CD4-positive, alpha-beta memory T cell (primary cell): ENCODE measurements at regions not wholly inside any gene's neighbourhood (a gene's known extent, or its start where the extent isn't known, plus 50 kb on each side); places are given as distances from the start of the nearest gene placed in this dataset.
"Not testable (repeated sequence)": the region's sequence is repeated elsewhere in the genome, so short reads cannot be mapped to it uniquely, and the experiment has no call there.

Source experiments
- CTCF ChIA-PET: fragments of 350-600 bp; sonication (Branson Sonifier 250); formaldehyde crosslinking; loops from one replicate; lab custom pipeline; 2021; ENCODE audit warnings: inconsistent platforms; ENCODE audit not compliant: partially characterized antibody; lab: Charles Lee
- POLR2A ChIA-PET: fragments of 350-600 bp; sonication (Branson Sonifier 250); formaldehyde crosslinking; loops from one replicate; lab custom pipeline; 2021; ENCODE audit not compliant: partially characterized antibody; lab: Charles Lee
- DNase-seq, 5 donors: peaks; one replicate each; pipeline versions ENCODE4 v3.0.0 to v3.0.0-alpha.2; 2020 to 2022; ENCODE audit warnings: mixed read lengths in 1 of 5
- H3K27ac ChIP-seq: one replicate; pipeline ENCODE4 v1.7.0; 2013; ENCODE audit warnings: low read depth, low read length
- H3K27me3 ChIP-seq: 2 replicates; pipeline ENCODE4 v1.7.0; 2013; ENCODE audit warnings: mild to moderate bottlenecking, low read length, moderate library complexity; ENCODE audit not compliant: insufficient read depth
- H3K36me3 ChIP-seq: 2 replicates; pipeline ENCODE4 v1.7.0; 2013; ENCODE audit warnings: mild to moderate bottlenecking, low read length, moderate library complexity; ENCODE audit not compliant: insufficient read depth
- H3K4me1 ChIP-seq: 2 replicates; pipeline ENCODE4 v1.7.0; 2013; ENCODE audit warnings: mild to moderate bottlenecking, low read length, moderate library complexity; ENCODE audit not compliant: insufficient read depth
- H3K4me3 ChIP-seq, 2 donors: one replicate each; pipeline ENCODE4 v1.7.0; 2013; ENCODE audit warnings: low read length in 2 of 2, mild to moderate bottlenecking in 1 of 2
- H3K9me3 ChIP-seq, 2 donors: one replicate each; pipeline ENCODE4 v1.7.0; 2013; ENCODE audit warnings: low read length in 2 of 2, control low read depth in 1 of 2; ENCODE audit not compliant: control insufficient read depth in 1 of 2
- H3K27ac Mint-ChIP-seq, 7 donors: one replicate each; pipeline ENCODE4 v1.8.0; 2020 to 2021; ENCODE audit warnings: mixed read lengths in 7 of 7, mild to moderate bottlenecking in 6 of 7, inconsistent platforms in 3 of 7, moderate library complexity in 3 of 7
- H3K27me3 Mint-ChIP-seq, 2 donors: one replicate each; pipeline ENCODE4 v1.8.0; 2020 to 2021; ENCODE audit warnings: mixed read lengths in 2 of 2
- H3K36me3 Mint-ChIP-seq, 2 donors: one replicate each; pipeline ENCODE4 v1.8.0; 2020 to 2021; ENCODE audit warnings: mixed read lengths in 2 of 2, inconsistent platforms in 1 of 2, mild to moderate bottlenecking in 1 of 2
- H3K4me1 Mint-ChIP-seq, 4 donors: one replicate each; pipeline ENCODE4 v1.8.0; 2020 to 2021; ENCODE audit warnings: mixed read lengths in 4 of 4, mild to moderate bottlenecking in 1 of 4
- H3K4me3 Mint-ChIP-seq, 8 donors: one replicate each; pipeline ENCODE4 v1.8.0; 2020 to 2021; ENCODE audit warnings: mixed read lengths in 8 of 8, mild to moderate bottlenecking in 7 of 8, moderate library complexity in 6 of 8, inconsistent platforms in 3 of 8
- H3K9me3 Mint-ChIP-seq, 8 donors: one replicate each; pipeline ENCODE4 v1.8.0; 2020 to 2021; ENCODE audit warnings: mixed read lengths in 8 of 8, mild to moderate bottlenecking in 5 of 8, inconsistent platforms in 3 of 8, moderate library complexity in 1 of 8
- intact Hi-C: fragments of 100-400 bp; cut with micrococcal nuclease; formaldehyde crosslinking; loops from one replicate; pipeline ENCODE4 v1.15.1; 2023

DNA sequence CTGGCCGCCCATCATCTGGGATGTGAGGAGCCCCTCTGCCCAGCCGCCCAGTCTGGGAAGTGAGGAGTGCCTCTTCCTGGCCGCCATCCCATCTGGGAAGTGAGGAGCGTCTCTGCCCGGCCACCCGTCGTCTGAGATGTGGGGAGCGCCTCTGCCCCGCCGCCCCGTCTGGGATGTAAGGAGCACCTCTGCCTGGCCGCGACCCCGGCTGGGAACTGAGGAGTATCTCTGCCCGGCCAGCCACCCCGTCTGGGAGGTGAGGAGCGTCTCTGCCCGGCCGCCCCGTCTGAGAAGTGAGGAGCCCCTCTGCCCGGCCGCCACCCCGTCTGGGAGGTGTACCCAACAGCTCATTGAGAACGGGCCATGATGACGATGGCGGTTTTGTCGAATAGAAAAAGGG, 211.4 kb downstream of the ANAPC1 start:
- H3K27me3 ChIP-seq, DNase-seq, H3K4me1 ChIP-seq, H3K9me3 Mint-ChIP-seq, H3K27me3 Mint-ChIP-seq, POLR2A ChIA-PET, intact Hi-C loops, H3K27ac Mint-ChIP-seq, H3K4me3 Mint-ChIP-seq, H3K9me3 ChIP-seq, CTCF ChIA-PET, H3K27ac ChIP-seq, H3K4me1 Mint-ChIP-seq, H3K36me3 Mint-ChIP-seq, H3K36me3 ChIP-seq, H3K4me3 ChIP-seq: not testable (repeated sequence)

DNA sequence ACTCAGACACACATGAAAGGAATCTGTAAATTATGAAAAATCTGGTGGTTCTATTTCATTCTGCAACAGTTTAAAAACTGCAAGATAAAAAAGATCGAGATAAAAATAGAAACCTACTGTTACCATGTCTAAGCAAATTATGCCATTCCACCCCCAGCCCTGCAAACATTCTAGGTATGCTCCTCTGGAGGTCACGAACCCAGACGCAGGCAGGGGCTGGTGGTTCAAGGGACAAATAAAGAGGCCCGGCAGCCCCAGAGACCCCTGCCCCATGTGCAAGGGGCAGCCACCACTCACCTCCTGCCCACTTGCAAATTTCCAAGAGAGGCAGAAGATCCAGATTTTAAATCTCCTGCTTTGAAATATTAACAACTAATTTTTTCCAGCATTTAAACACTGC, 210.5 kb downstream of the ANAPC1 start:
- Mint-ChIP-seq H3K27me3 (peaks cover 0 to 3% of the 10 kb centered on the region in 2 donors), H3K36me3 (no peaks in the 10 kb centered on the region), H3K9me3 (no peaks in the 10 kb centered on the region), H3K4me3 (no peak overlapping the region), H3K27ac (no peak overlapping the region), H3K4me1 (peaks cover 0 to 1% (median 0%) of the 10 kb centered on the region in 4 donors)
- no peaks in the 10 kb centered on the region for H3K27me3 ChIP-seq
- ChIA-PET POLR2A (no interaction called here), CTCF (no interaction called here)
- no peak overlapping the region for H3K4me3 ChIP-seq
- H3K36me3 ChIP-seq: no peaks in the 10 kb centered on the region
- no peak for DNase-seq
- H3K27ac ChIP-seq: no peak overlapping the region
- no peaks in the 10 kb centered on the region for H3K4me1 ChIP-seq
- intact Hi-C loops: no loop called here
- no peaks in the 10 kb centered on the region for H3K9me3 ChIP-seq

DNA sequence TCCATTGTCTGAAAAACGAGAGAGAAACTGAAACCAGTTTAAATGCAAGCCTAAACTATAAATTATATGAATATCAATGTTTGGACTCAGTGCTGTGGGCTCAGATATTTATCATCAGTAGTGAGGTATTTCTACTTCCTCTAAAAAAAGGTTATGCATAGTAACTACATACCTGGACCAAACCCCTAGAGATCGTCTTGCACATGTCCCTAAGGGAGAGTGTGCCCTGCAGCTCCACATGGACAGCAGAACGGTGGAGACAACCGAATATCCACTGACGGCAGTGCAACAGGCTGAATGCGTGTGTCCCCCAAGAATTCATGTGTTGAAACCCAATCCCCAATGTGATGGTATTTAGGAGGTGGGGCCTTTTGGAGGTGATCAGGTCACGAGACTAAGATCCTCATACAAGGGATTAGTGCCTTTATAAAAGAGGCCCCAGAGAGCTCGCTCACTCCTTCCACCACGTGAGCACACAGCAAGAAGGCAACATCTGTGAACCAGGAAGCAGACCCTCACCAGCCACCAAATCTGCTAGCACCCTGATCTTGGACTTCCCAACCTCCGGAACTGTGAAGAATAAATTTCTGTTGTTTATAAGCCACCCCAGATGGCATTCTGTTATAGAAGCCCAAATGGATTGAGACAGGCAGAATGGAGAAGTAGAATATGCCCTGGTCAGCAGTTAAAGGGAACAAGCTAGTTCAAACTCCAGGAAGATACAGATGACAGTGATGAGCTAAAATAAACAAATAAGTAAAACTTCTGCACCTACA, 208.4 kb downstream of the ANAPC1 start:
- Mint-ChIP-seq H3K36me3 (no peaks in the 10 kb centered on the region), H3K27me3 (peaks cover 0 to 3% of the 10 kb centered on the region in 2 donors), H3K9me3 (no peaks in the 10 kb centered on the region), H3K4me1 (peaks cover 0 to 1% (median 0%) of the 10 kb centered on the region in 4 donors), H3K4me3 (no peak overlapping the region), H3K27ac (no peak overlapping the region)
- no peaks in the 10 kb centered on the region for H3K36me3 ChIP-seq
- no peak overlapping the region for H3K27ac ChIP-seq
- intact Hi-C loops: no loop called here
- ChIA-PET CTCF (interaction anchor here (1.5 kb wide), 1 partner anchor 17 kb away, joined by 3 read pairs; no protein-coding TSS in a partner anchor), POLR2A (no interaction called here)
- H3K9me3 ChIP-seq: no peaks in the 10 kb centered on the region
- H3K4me1 ChIP-seq: no peaks in the 10 kb centered on the region
- no peak for DNase-seq
- H3K27me3 ChIP-seq: no peaks in the 10 kb centered on the region
- no peak overlapping the region for H3K4me3 ChIP-seq

DNA sequence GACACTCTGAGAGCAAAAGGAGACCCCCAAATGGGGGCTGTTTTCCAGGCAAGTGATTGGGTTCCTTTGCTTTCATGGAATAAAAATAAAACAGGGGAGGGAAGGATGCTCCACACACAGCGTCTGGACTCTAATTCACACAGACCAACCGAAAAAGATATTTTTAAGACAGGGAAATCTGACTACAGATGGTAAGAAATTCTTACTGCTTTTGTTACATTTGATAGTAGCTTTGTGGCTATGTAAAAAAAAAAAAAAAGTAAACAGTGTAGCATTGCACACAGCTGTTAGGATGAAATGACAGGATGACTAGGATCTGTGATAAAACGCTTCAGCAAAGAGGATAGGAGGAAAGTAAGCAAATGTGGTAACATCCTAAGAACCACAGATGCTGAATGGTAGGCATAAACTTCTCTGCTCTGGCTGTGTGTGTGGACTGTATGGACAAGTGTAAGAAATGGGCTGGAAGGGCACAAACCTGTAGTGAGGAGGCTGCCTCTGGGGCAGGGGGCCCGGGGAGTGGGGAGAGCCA, 207.6 kb downstream of the ANAPC1 start:
- H3K4me3 Mint-ChIP-seq: no peak overlapping the region
- CTCF ChIA-PET: interaction anchor here (1.5 kb wide), 1 partner anchor 18 kb away, joined by 3 read pairs; no protein-coding TSS in a partner anchor
- Histone ChIP-seq H3K9me3 (no peaks in the 10 kb centered on the region), H3K36me3 (no peaks in the 10 kb centered on the region), H3K4me3 (no peak overlapping the region), H3K27me3 (no peaks in the 10 kb centered on the region), H3K27ac (no peak overlapping the region), H3K4me1 (no peaks in the 10 kb centered on the region)
- H3K27me3 Mint-ChIP-seq: peaks cover 0 to 4% of the 10 kb centered on the region in 2 donors
- no peak overlapping the region for H3K27ac Mint-ChIP-seq
- intact Hi-C loops: no loop called here
- POLR2A ChIA-PET: no interaction called here
- H3K36me3 Mint-ChIP-seq: no peaks in the 10 kb centered on the region
- no peaks in the 10 kb centered on the region for H3K9me3 Mint-ChIP-seq
- DNase-seq: no peak
- peaks cover 0 to 1% (median 0%) of the 10 kb centered on the region in 4 donors for H3K4me1 Mint-ChIP-seq

DNA sequence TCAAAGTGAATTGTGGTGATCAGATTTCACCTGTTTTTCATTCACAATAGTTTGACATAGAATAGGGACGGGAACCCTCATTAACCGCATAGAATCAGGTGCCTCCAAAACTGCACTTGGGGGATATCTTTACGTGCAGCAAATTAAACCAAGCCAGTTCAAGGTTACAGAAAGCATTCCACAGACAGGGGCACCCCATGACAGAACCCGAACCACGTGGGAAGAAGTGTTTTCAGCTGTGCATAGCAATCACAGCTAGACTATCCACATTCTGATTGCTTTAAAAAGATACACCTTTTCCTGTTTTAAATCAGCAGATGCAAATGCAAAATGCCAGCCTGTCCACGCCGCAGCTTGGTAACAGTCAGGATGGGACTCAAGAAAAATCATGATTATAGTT, 205.8 kb downstream of the ANAPC1 start:
- Histone ChIP-seq H3K9me3 (no peaks in the 10 kb centered on the region), H3K27ac (no peak overlapping the region), H3K4me1 (no peaks in the 10 kb centered on the region), H3K36me3 (no peaks in the 10 kb centered on the region), H3K4me3 (no peak overlapping the region), H3K27me3 (no peaks in the 10 kb centered on the region)
- intact Hi-C loops: no loop called here
- ChIA-PET CTCF (no interaction called here), POLR2A (no interaction called here)
- no peak overlapping the region for H3K4me3 Mint-ChIP-seq
- H3K36me3 Mint-ChIP-seq: no peaks in the 10 kb centered on the region
- peaks cover 0 to 1% (median 0%) of the 10 kb centered on the region in 4 donors for H3K4me1 Mint-ChIP-seq
- H3K27me3 Mint-ChIP-seq: peaks cover 0 to 5% of the 10 kb centered on the region in 2 donors
- no peaks in the 10 kb centered on the region for H3K9me3 Mint-ChIP-seq
- DNase-seq: no peak
- no peak overlapping the region for H3K27ac Mint-ChIP-seq

DNA sequence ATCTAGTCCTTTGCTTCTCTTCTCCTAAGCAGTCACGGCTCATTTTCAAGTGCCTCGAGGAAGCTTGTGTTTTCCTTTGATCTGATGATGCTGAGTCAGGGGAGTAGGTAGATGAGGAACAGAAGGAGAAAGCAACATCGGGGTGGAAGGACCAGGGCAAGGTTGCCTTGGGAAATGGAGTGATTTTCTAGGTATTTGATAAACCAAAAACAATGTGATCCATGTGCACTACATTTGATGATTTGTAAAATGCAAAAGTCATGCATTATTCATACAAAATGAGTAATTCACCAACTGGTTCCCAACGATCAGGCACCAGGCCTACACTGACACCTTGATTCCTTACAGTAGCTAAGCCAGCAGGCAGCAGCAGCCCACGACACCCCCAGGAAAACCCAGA, 205.3 kb downstream of the ANAPC1 start:
- Histone ChIP-seq H3K27ac (no peak overlapping the region), H3K36me3 (no peaks in the 10 kb centered on the region), H3K4me1 (no peaks in the 10 kb centered on the region), H3K4me3 (no peak overlapping the region), H3K9me3 (no peaks in the 10 kb centered on the region), H3K27me3 (no peaks in the 10 kb centered on the region)
- H3K4me1 Mint-ChIP-seq: peaks cover 0 to 1% (median 0%) of the 10 kb centered on the region in 4 donors
- H3K27ac Mint-ChIP-seq: no peak overlapping the region
- H3K4me3 Mint-ChIP-seq: no peak overlapping the region
- no peaks in the 10 kb centered on the region for H3K36me3 Mint-ChIP-seq
- no peak for DNase-seq
- intact Hi-C loops: no loop called here
- no peaks in the 10 kb centered on the region for H3K9me3 Mint-ChIP-seq
- ChIA-PET POLR2A (no interaction called here), CTCF (no interaction called here)
- H3K27me3 Mint-ChIP-seq: peaks cover 0 to 5% of the 10 kb centered on the region in 2 donors

DNA sequence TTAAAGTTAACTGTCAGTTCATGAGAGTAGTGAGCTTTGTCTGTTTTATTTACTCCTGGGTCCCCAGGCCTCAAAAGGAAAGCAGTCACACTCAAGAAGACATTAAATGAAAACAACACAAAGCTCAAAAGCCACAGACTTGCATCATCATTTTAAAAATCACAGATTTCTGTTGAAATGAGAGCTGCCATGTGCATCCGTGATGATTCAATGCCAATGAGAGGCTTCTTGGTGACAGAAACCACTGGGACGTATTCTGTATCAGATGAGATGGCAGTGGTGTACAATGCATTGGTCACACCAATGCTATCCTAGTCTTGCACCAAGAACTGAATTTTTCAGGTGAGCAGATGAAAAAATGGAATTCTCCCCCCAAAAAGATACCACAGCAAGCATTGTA, 204.8 kb downstream of the ANAPC1 start:
- no peaks in the 10 kb centered on the region for H3K4me1 ChIP-seq
- H3K36me3 Mint-ChIP-seq: no peaks in the 10 kb centered on the region
- H3K9me3 Mint-ChIP-seq: no peaks in the 10 kb centered on the region
- no peak overlapping the region for H3K4me3 Mint-ChIP-seq
- H3K27ac ChIP-seq: no peak overlapping the region
- H3K4me3 ChIP-seq: no peak overlapping the region
- no peaks in the 10 kb centered on the region for H3K27me3 ChIP-seq
- no peaks in the 10 kb centered on the region for H3K36me3 ChIP-seq
- POLR2A ChIA-PET: no interaction called here
- H3K27me3 Mint-ChIP-seq: peaks cover 0 to 2% of the 10 kb centered on the region in 2 donors
- no peak for DNase-seq
- intact Hi-C loops: no loop called here
- H3K27ac Mint-ChIP-seq: no peak overlapping the region
- H3K4me1 Mint-ChIP-seq: no peaks in the 10 kb centered on the region
- CTCF ChIA-PET: no interaction called here
- no peaks in the 10 kb centered on the region for H3K9me3 ChIP-seq
